ENCODE measurements at regions not wholly inside any gene's neighbourhood (a gene's known extent, or its start where the extent isn't known, plus 50 kb on each side); places are given as distances from the start of the nearest gene placed in this dataset.

DNA sequence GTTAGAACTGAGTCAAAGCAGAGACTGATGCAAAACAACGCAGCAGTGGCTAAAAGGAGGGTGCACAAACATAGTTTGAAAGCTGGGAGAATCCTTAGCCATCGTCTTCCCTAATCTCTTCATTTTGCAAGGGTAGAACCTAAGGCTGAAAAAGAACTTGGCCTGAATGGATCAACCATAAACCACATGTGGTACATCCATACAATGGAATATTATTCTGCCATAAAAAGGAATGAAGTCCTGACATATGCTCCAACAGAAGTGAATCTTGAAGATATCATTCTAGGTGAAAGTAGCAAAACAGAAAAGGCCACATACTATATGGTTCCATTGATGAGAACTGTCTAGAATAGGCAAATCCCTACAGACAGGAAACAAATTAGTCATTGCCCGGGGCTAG lies 330.3 kb upstream of the NPVF start:
- TF ChIP-seq, protein P1, sequence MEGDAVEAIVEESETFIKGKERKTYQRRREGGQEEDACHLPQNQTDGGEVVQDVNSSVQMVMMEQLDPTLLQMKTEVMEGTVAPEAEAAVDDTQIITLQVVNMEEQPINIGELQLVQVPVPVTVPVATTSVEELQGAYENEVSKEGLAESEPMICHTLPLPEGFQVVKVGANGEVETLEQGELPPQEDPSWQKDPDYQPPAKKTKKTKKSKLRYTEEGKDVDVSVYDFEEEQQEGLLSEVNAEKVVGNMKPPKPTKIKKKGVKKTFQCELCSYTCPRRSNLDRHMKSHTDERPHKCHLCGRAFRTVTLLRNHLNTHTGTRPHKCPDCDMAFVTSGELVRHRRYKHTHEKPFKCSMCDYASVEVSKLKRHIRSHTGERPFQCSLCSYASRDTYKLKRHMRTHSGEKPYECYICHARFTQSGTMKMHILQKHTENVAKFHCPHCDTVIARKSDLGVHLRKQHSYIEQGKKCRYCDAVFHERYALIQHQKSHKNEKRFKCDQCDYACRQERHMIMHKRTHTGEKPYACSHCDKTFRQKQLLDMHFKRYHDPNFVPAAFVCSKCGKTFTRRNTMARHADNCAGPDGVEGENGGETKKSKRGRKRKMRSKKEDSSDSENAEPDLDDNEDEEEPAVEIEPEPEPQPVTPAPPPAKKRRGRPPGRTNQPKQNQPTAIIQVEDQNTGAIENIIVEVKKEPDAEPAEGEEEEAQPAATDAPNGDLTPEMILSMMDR (IDR thresholded peaks at IDR 0.05), result no peak
- TF ChIP-seq EP300 (IDR thresholded peaks at IDR 0.05), result no peak
- intact Hi-C loops (cut with DNase I), result no loop called here

DNA sequence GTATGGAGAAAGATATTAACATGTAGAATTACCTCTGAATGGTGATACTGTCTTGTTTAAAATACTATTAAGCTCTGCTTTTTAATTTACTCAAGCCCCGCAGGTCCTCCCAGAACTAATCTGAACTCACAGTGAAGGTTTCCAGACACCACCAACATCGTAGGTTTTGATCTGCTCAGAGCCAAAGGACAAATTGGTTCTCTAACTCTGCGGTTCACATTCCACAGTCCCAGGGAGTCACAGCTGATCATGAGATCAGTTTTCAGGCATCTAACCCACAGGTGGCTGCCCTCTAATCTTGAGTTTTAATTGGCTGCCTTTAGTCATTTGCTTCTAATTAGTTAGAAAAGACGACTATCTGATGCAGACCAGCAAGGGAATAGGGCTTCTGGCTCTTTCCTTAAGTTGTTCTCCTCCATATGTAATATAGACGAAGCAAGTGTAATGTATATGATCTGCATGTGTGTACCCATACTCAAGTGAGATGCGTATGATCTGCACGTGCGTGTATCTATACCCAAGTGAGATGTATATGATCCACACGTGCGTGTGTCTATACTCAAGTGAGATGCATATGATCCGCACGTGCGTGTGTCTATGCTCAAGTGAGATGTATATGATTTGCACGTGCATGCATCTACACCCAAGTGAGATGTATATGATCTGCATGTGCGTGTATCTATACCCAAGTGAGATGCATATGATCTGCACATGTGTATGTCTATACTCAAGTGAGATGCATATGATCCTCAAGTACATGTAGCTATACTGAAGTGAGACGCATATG lies 331.5 kb upstream of the NPVF start:
- 83 to 93% (median 91%) methylated on average over 16 of the region's 16 CpGs for WGBS, 3 donors
- Histone ChIP-seq H3K4me1 (ENCODE audit: insufficient read depth) (peaks cover 5% of the 10 kb centered on the region), H3K9me3 (no peaks in the 10 kb centered on the region), H3K27ac (no peak overlapping the region), H3K4me3 (no peak overlapping the region), H3K27me3 (no peaks in the 10 kb centered on the region), H3K36me3 (no peaks in the 10 kb centered on the region)
- no peak for DNase-seq
- TF ChIP-seq, protein P1 (IDR thresholded peaks at IDR 0.05), result no peak
- no peak for TF ChIP-seq EP300 (IDR thresholded peaks at IDR 0.05)
- TF ChIP-seq POLR2A (IDR thresholded peaks at IDR 0.05), result no peak
- intact Hi-C loops (cut with DNase I), result loop anchor here in 1 of 4 donors (5.0 to 10.0 kb wide), 3 partner anchors 162 to 305 kb away; no protein-coding TSS in a partner anchor

More for the DNA sequence above, 330.3 kb upstream of the NPVF start:
- no peak for DNase-seq
- Histone ChIP-seq H3K27ac (no peak overlapping the region), H3K36me3 (no peaks in the 10 kb centered on the region), H3K9me3 (no peaks in the 10 kb centered on the region), H3K4me1 (ENCODE audit: insufficient read depth) (peaks cover 5% of the 10 kb centered on the region), H3K4me3 (no peak overlapping the region), H3K27me3 (no peaks in the 10 kb centered on the region)
- 90 to 94% (median 94%) methylated on average over 3 of the region's 3 CpGs for WGBS, 3 donors

DNA sequence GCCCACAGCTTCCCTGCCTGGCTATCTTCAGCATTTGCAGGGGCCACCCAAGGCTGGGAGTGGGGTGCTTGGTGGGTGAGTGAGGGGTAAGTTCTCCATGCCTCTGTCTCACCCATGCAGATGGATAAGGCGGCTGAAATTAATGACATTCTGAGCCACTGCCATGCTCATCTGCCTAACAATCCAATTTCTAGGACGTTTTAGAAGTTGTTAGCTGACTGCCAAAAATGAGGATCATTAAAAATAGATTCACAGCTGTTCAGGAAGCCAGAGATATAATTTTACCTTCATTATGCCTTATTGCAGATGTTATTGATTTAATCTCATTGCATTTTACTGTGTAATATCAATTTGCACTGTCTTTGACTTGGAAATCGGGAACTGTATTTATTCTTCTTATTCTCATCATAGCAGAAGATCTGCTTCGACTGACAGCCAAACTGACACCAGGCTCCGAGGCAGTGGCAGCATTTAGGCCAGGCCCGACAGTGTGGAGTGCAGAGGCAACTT lies 334.4 kb upstream of the NPVF start:
- TF ChIP-seq, protein P1 (IDR thresholded peaks at IDR 0.05), result no peak
- TF ChIP-seq POLR2A (IDR thresholded peaks at IDR 0.05) (no peak), EP300 (IDR thresholded peaks at IDR 0.05) (no peak)
- no peak for DNase-seq

DNA sequence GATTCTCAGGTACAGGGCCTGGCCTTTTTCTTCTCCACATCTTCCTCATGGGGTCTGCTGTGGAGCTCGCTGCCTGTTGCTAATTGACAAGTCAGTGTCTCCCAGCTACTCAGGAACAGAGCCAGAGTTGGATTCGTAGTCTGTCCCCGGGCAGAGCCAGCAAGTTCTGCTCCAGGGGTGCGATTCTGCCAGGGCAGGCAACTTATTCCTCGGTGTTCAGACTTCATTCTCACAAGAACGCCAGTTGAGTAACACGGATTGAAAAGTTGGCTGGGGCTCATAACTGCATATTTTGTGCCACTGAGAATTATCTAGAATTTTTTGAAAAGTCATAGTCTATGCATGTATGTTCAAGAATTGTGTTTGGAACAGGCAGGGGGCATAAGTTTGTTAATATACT lies 336.7 kb upstream of the NPVF start:
- H3K4me3 ChIP-seq, result no peak overlapping the region
- TF ChIP-seq EP300 (IDR thresholded peaks at IDR 0.05), result no peak
- TF ChIP-seq, protein P1 (IDR thresholded peaks at IDR 0.05), result no peak
- TF ChIP-seq POLR2A (IDR thresholded peaks at IDR 0.05), result no peak

More for the DNA sequence above, 334.4 kb upstream of the NPVF start:
- Histone ChIP-seq H3K36me3 (no peaks in the 10 kb centered on the region), H3K9me3 (no peaks in the 10 kb centered on the region), H3K27me3 (no peaks in the 10 kb centered on the region), H3K4me3 (no peak overlapping the region), H3K27ac (no peak overlapping the region), H3K4me1 (ENCODE audit: insufficient read depth) (peaks cover 3% of the 10 kb centered on the region)
- intact Hi-C loops (cut with DNase I), result loop anchor here in 2 of 4 donors (2.0 to 10.0 kb wide), 4 partner anchors 165 to 308 kb away; no protein-coding TSS in a partner anchor
- WGBS, 3 donors, result 60 to 65% (median 60%) methylated on average over 6 of the region's 6 CpGs

More for the DNA sequence above, 336.7 kb upstream of the NPVF start:
- H3K9me3 ChIP-seq, result no peaks in the 10 kb centered on the region
- no peak for DNase-seq
- WGBS, 3 donors, result 76 to 83% (median 82%) methylated on average over 7 of the region's 7 CpGs
- H3K27me3 ChIP-seq, result no peaks in the 10 kb centered on the region
- H3K27ac ChIP-seq, result no peak overlapping the region
- H3K36me3 ChIP-seq, result no peaks in the 10 kb centered on the region
- H3K4me1 ChIP-seq (ENCODE audit: insufficient read depth), result peaks cover 3% of the 10 kb centered on the region
- intact Hi-C loops (cut with DNase I), result loop anchor here (2.0 to 10.0 kb wide), 5 partner anchors 173 to 310 kb away; no protein-coding TSS in a partner anchor
